Aorta (tissue), 5 donors: ENCODE measurements at regions not wholly inside any gene's neighbourhood (a gene's known extent, or its start where the extent isn't known, plus 50 kb on each side); places are given as distances from the start of the nearest gene placed in this dataset.

Source experiments
- ATAC-seq: fragments of 200-7000 bp; cut with Tn5 transposase; one replicate; pipeline ENCODE4 v1.9.1; 2022; ENCODE audit warnings: moderate library complexity; ENCODE audit not compliant: low FRiP score
- DNase-seq, 2 donors: peaks; one replicate each; pipeline ENCODE4 v3.0.0-alpha.2; 2020
- H3K27ac ChIP-seq, 2 donors: one replicate each; pipeline ENCODE4 v1.5.1; 2013; ENCODE audit warnings: low read length in 2 of 2, mild to moderate bottlenecking in 2 of 2, moderate library complexity in 2 of 2, control low read depth in 1 of 2, inconsistent platforms in 1 of 2, low read depth in 1 of 2
- H3K27me3 ChIP-seq, 2 donors: one replicate each; pipeline ENCODE4 v1.6.1; 2013; ENCODE audit warnings: control low read depth in 1 of 2, low read length in 1 of 2, mild to moderate bottlenecking in 1 of 2, moderate library complexity in 1 of 2; ENCODE audit not compliant: insufficient read depth in 2 of 2, control insufficient read depth in 1 of 2
- H3K36me3 ChIP-seq, 2 donors: one replicate each; pipeline ENCODE4 v1.6.1; 2013; ENCODE audit warnings: control low read depth in 1 of 2, low read length in 1 of 2, mild to moderate bottlenecking in 1 of 2; ENCODE audit not compliant: insufficient read depth in 2 of 2, control insufficient read depth in 1 of 2
- H3K4me1 ChIP-seq, 2 donors: one replicate each; pipeline ENCODE4 v1.6.1; 2013; ENCODE audit warnings: low read length in 2 of 2, control low read depth in 1 of 2, mild to moderate bottlenecking in 1 of 2, moderate library complexity in 1 of 2; ENCODE audit not compliant: insufficient read depth in 2 of 2, control insufficient read depth in 1 of 2
- H3K4me3 ChIP-seq, 2 donors: one replicate each; pipeline ENCODE4 v1.5.1; 2013; ENCODE audit warnings: low read length in 2 of 2, control low read depth in 1 of 2, mild to moderate bottlenecking in 1 of 2
- H3K9me3 ChIP-seq: one replicate; pipeline ENCODE4 v1.6.1; 2013; ENCODE audit warnings: mild to moderate bottlenecking, low read length; ENCODE audit not compliant: control insufficient read depth
- WGBS, 2 donors: extraction: QIAGEN DNeasy Blood & Tissue Kit; methylation state at CpG; one replicate each; pipeline ENCODE4 v1.1.7; 2013; 5-methylcytosine and 5-hydroxymethylcytosine counted together
- intact Hi-C, 2 donors: fragments of 100-400 bp; cut with DNase I; formaldehyde crosslinking; loops; one replicate each; pipeline versions ENCODE4 v1.14.2 to v1.15.0; 2022
- donor health status: healthy with polysubstance abuse.
- donor health status: Bipolar disorder and iron deficiency.
- donor health status: DM: no; HTN: no; CAD: no.
- donor health status: DM: no; HTN: no; CAD: no.
- donor health status: DM: yes; HTN: yes; CAD: no.

GRCh38 chr17:65395924-65396323 lies 165.5 kb downstream of the AXIN2 start:
- peaks cover 2% of the 10 kb centered on the region for H3K9me3 ChIP-seq
- no peak overlapping the region for H3K27ac ChIP-seq
- 68 to 77% methylated on average over 1 of the region's 1 CpG for WGBS, 2 donors
- no peaks in the 10 kb centered on the region for H3K4me1 ChIP-seq
- intact Hi-C loops, result no loop called here
- H3K4me3 ChIP-seq, result no peak overlapping the region
- no peak for ATAC-seq
- no peak for DNase-seq
- H3K27me3 ChIP-seq, result no peaks in the 10 kb centered on the region
- no peaks in the 10 kb centered on the region for H3K36me3 ChIP-seq

GRCh38 chr17:65394811-65395472 lies 166.5 kb downstream of the AXIN2 start:
- Histone ChIP-seq H3K9me3 (peaks cover 2% of the 10 kb centered on the region), H3K4me1 (no peaks in the 10 kb centered on the region), H3K27me3 (no peaks in the 10 kb centered on the region), H3K36me3 (no peaks in the 10 kb centered on the region), H3K27ac (no peak overlapping the region), H3K4me3 (no peak overlapping the region)
- DNase-seq (no peak), ATAC-seq (no peak)
- 69 to 70% methylated on average over 3 of the region's 3 CpGs for WGBS, 2 donors
- intact Hi-C loops, result no loop called here

GRCh38 chr17:65393514-65393913 lies 167.9 kb downstream of the AXIN2 start:
- Histone ChIP-seq H3K27ac (no peak overlapping the region), H3K9me3 (peaks cover 2% of the 10 kb centered on the region), H3K27me3 (no peaks in the 10 kb centered on the region), H3K4me1 (no peaks in the 10 kb centered on the region), H3K4me3 (no peak overlapping the region), H3K36me3 (no peaks in the 10 kb centered on the region)
- DNase-seq (no peak), ATAC-seq (no peak)
- intact Hi-C loops, result no loop called here
- 81 to 87% methylated on average over 4 of the region's 4 CpGs for WGBS, 2 donors

- peaks cover 0 to 1% of the 10 kb centered on the region in 2 donors for H3K27me3 ChIP-seq
- 51 to 52% methylated on average over 4 of the region's 4 CpGs for WGBS, 2 donors
- no peak for ATAC-seq
- H3K4me1 ChIP-seq, result no peaks in the 10 kb centered on the region
- H3K9me3 ChIP-seq, result no peaks in the 10 kb centered on the region
- H3K4me3 ChIP-seq, result no peak overlapping the region
- no peak overlapping the region for H3K27ac ChIP-seq
- H3K36me3 ChIP-seq, result no peaks in the 10 kb centered on the region
- intact Hi-C loops, result no loop called here
- DNase-seq, result no peak
These were observed 171.5 kb downstream of the AXIN2 start for GRCh38 chr17:65389949-65390348.

- WGBS, 2 donors, result 86 to 99% methylated on average over 1 of the region's 1 CpG
- ATAC-seq (no peak), DNase-seq (no peak)
- peaks cover 0 to 1% of the 10 kb centered on the region in 2 donors for H3K27me3 ChIP-seq
- H3K27ac ChIP-seq, result no peak overlapping the region
- no peaks in the 10 kb centered on the region for H3K9me3 ChIP-seq
- no peak overlapping the region for H3K4me3 ChIP-seq
- H3K36me3 ChIP-seq, result no peaks in the 10 kb centered on the region
- intact Hi-C loops, result no loop called here
- no peaks in the 10 kb centered on the region for H3K4me1 ChIP-seq
These were observed 172.0 kb downstream of the AXIN2 start for GRCh38 chr17:65389426-65389825.

GRCh38 chr17:65388911-65389310 lies 172.5 kb downstream of the AXIN2 start:
- peaks cover 0 to 1% of the 10 kb centered on the region in 2 donors for H3K27me3 ChIP-seq
- DNase-seq, result no peak
- no peak for ATAC-seq

GRCh38 chr17:65387322-65387721 lies 174.1 kb downstream of the AXIN2 start:
- ATAC-seq, result no peak
- DNase-seq, result no peak
- Histone ChIP-seq H3K36me3 (no peaks in the 10 kb centered on the region), H3K27me3 (peaks cover 0 to 1% of the 10 kb centered on the region in 2 donors), H3K4me3 (no peak overlapping the region), H3K27ac (no peak overlapping the region), H3K4me1 (no peaks in the 10 kb centered on the region), H3K9me3 (no peaks in the 10 kb centered on the region)
- intact Hi-C loops, result no loop called here
- WGBS, 2 donors, result 92% methylated on average over 5 of the region's 5 CpGs

More at GRCh38 chr17:65388911-65389310, 172.5 kb downstream of the AXIN2 start:
- H3K9me3 ChIP-seq, result no peaks in the 10 kb centered on the region
- H3K36me3 ChIP-seq, result no peaks in the 10 kb centered on the region
- no peak overlapping the region for H3K27ac ChIP-seq
- WGBS, 2 donors, result 21 to 41% methylated on average over 1 of the region's 1 CpG
- H3K4me1 ChIP-seq, result no peaks in the 10 kb centered on the region
- intact Hi-C loops, result no loop called here
- no peak overlapping the region for H3K4me3 ChIP-seq

GRCh38 chr17:65385726-65386125 lies 175.7 kb downstream of the AXIN2 start:
- no peaks in the 10 kb centered on the region for H3K9me3 ChIP-seq
- WGBS, 2 donors, result 91 to 92% methylated on average over 15 of the region's 15 CpGs
- no peak overlapping the region for H3K27ac ChIP-seq
- intact Hi-C loops, result no loop called here
- H3K4me1 ChIP-seq, result no peaks in the 10 kb centered on the region
- H3K27me3 ChIP-seq, result peaks cover 0 to 1% of the 10 kb centered on the region in 2 donors
- no peak for ATAC-seq
- H3K4me3 ChIP-seq, result no peak overlapping the region
- H3K36me3 ChIP-seq, result no peaks in the 10 kb centered on the region
- DNase-seq, result no peak

- intact Hi-C loops, result no loop called here
- Histone ChIP-seq H3K36me3 (no peaks in the 10 kb centered on the region), H3K4me3 (no peak overlapping the region), H3K4me1 (no peaks in the 10 kb centered on the region), H3K27ac (no peak overlapping the region), H3K9me3 (no peaks in the 10 kb centered on the region), H3K27me3 (peaks cover 0 to 1% of the 10 kb centered on the region in 2 donors)
- WGBS, 2 donors, result 73 to 76% methylated on average over 3 of the region's 3 CpGs
- ATAC-seq, result no peak
- no peak for DNase-seq
These were observed 176.4 kb downstream of the AXIN2 start for GRCh38 chr17:65385071-65385470.
